ENCODE measurements at regions not wholly inside any gene's neighbourhood (a gene's known extent, or its start where the extent isn't known, plus 50 kb on each side); places are given as distances from the start of the nearest gene placed in this dataset.

DNA sequence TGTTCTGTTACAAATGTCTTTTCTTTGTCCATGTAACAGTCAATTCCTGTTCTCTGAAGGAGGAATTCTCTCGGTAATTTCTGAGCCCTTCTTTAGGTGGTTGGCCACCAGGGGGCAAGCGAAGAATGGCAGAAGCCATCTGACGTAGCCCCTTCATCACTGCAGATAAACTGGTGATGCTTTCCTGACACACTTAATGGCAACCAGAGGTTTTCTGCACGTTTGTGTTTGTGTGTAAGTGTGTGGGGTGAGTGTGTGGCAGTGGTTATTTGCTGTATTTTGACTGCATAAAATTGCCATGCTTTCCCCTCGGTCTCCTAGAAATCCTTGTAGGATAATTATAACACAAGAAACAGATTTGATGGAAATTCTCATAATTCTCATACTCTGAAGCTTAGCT, 64.8 kb upstream of the STOX2 start:
- no peak overlapping the region for H3K4me2 ChIP-seq
- Mint-ChIP-seq H3K27ac (no peak overlapping the region; the same call in 1 of the 2 replicates), H3K27me3 (ENCODE audit: insufficient read depth, low read depth, poor library complexity) (peaks cover 13% of the 10 kb centered on the region), H3K9me3 (no peaks in the 10 kb centered on the region), H3K4me1 (peaks cover 8% of the 10 kb centered on the region), H3K4me3 (no peak overlapping the region), H3K36me3 (ENCODE audit: low read depth) (no peaks in the 10 kb centered on the region)
- no peak overlapping the region for H2AFZ ChIP-seq
- TF ChIP-seq CREB1 (CRISPR knock-in tag; IDR thresholded peaks at IDR 0.05; ENCODE audit: low read depth): peak; percentile 75
- no peak for TF ChIP-seq JUNB (IDR thresholded peaks at IDR 0.05; ENCODE audit: unreplicated experiment)
- TF ChIP-seq ZNF114 (CRISPR knock-in tag; IDR thresholded peaks at IDR 0.05): no peak
- TF ChIP-seq, protein P1, sequence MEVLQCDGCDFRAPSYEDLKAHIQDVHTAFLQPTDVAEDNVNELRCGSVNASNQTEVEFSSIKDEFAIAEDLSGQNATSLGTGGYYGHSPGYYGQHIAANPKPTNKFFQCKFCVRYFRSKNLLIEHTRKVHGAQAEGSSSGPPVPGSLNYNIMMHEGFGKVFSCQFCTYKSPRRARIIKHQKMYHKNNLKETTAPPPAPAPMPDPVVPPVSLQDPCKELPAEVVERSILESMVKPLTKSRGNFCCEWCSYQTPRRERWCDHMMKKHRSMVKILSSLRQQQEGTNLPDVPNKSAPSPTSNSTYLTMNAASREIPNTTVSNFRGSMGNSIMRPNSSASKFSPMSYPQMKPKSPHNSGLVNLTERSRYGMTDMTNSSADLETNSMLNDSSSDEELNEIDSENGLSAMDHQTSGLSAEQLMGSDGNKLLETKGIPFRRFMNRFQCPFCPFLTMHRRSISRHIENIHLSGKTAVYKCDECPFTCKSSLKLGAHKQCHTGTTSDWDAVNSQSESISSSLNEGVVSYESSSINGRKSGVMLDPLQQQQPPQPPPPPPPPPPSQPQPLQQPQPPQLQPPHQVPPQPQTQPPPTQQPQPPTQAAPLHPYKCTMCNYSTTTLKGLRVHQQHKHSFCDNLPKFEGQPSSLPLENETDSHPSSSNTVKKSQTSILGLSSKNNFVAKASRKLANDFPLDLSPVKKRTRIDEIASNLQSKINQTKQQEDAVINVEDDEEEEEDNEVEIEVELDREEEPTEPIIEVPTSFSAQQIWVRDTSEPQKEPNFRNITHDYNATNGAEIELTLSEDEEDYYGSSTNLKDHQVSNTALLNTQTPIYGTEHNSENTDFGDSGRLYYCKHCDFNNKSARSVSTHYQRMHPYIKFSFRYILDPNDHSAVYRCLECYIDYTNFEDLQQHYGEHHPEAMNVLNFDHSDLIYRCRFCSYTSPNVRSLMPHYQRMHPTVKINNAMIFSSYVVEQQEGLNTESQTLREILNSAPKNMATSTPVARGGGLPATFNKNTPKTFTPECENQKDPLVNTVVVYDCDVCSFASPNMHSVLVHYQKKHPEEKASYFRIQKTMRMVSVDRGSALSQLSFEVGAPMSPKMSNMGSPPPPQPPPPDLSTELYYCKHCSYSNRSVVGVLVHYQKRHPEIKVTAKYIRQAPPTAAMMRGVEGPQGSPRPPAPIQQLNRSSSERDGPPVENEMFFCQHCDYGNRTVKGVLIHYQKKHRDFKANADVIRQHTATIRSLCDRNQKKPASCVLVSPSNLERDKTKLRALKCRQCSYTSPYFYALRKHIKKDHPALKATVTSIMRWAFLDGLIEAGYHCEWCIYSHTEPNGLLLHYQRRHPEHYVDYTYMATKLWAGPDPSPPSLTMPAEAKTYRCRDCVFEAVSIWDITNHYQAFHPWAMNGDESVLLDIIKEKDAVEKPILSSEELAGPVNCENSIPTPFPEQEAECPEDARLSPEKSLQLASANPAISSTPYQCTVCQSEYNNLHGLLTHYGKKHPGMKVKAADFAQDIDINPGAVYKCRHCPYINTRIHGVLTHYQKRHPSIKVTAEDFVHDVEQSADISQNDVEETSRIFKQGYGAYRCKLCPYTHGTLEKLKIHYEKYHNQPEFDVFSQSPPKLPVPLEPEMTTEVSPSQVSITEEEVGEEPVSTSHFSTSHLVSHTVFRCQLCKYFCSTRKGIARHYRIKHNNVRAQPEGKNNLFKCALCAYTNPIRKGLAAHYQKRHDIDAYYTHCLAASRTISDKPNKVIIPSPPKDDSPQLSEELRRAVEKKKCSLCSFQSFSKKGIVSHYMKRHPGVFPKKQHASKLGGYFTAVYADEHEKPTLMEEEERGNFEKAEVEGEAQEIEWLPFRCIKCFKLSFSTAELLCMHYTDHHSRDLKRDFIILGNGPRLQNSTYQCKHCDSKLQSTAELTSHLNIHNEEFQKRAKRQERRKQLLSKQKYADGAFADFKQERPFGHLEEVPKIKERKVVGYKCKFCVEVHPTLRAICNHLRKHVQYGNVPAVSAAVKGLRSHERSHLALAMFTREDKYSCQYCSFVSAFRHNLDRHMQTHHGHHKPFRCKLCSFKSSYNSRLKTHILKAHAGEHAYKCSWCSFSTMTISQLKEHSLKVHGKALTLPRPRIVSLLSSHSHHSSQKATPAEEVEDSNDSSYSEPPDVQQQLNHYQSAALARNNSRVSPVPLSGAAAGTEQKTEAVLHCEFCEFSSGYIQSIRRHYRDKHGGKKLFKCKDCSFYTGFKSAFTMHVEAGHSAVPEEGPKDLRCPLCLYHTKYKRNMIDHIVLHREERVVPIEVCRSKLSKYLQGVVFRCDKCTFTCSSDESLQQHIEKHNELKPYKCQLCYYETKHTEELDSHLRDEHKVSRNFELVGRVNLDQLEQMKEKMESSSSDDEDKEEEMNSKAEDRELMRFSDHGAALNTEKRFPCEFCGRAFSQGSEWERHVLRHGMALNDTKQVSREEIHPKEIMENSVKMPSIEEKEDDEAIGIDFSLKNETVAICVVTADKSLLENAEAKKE (CRISPR knock-in tag; IDR thresholded peaks at IDR 0.05): no peak
- TF ChIP-seq, protein P2, sequence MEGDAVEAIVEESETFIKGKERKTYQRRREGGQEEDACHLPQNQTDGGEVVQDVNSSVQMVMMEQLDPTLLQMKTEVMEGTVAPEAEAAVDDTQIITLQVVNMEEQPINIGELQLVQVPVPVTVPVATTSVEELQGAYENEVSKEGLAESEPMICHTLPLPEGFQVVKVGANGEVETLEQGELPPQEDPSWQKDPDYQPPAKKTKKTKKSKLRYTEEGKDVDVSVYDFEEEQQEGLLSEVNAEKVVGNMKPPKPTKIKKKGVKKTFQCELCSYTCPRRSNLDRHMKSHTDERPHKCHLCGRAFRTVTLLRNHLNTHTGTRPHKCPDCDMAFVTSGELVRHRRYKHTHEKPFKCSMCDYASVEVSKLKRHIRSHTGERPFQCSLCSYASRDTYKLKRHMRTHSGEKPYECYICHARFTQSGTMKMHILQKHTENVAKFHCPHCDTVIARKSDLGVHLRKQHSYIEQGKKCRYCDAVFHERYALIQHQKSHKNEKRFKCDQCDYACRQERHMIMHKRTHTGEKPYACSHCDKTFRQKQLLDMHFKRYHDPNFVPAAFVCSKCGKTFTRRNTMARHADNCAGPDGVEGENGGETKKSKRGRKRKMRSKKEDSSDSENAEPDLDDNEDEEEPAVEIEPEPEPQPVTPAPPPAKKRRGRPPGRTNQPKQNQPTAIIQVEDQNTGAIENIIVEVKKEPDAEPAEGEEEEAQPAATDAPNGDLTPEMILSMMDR (conservative IDR thresholded peaks at IDR 0.05; ENCODE audit: low read depth in 2 of 2): peak; percentile 95 to 98
- TF ChIP-seq POLR2AphosphoS5 (IDR thresholded peaks at IDR 0.05; ENCODE audit: low read depth): no peak
- TF ChIP-seq NANOG (IDR thresholded peaks at IDR 0.05; ENCODE audit: borderline replicate concordance): no peak
- TF ChIP-seq STAT1 (IDR thresholded peaks at IDR 0.05; ENCODE audit: unreplicated experiment): no peak
- TF ChIP-seq EZH2phosphoT487 (IDR thresholded peaks at IDR 0.05; ENCODE audit: unreplicated experiment): no peak
- no peak for TF ChIP-seq ZNF331 (CRISPR knock-in tag; IDR thresholded peaks at IDR 0.05; ENCODE audit: low read depth)
- TF ChIP-seq EZH2 (IDR thresholded peaks at IDR 0.05; ENCODE audit: low read depth, unreplicated experiment): no peak
- H3K9me2 ChIP-seq (ENCODE audit: insufficient read depth): no peaks in the 10 kb centered on the region
- DNase-seq (ENCODE audit: low spot score) (peak; percentile 95), ATAC-seq (peak; percentile 90)
- H3K27ac ChIP-seq (ENCODE audit: low read depth): no peak overlapping the region
- no peak overlapping the region for H3K4me3 ChIP-seq
- no peaks in the 10 kb centered on the region for H3K36me3 ChIP-seq (ENCODE audit: insufficient read depth)
- H3K4me1 ChIP-seq (ENCODE audit: insufficient read depth): no peaks in the 10 kb centered on the region
- H4K20me1 ChIP-seq (replicated peaks; ENCODE audit: insufficient read depth): no peaks in the 10 kb centered on the region
- no peaks in the 10 kb centered on the region for H3K27me3 ChIP-seq (ENCODE audit: insufficient read depth)
- H3K79me2 ChIP-seq (replicated peaks; ENCODE audit: insufficient read depth): no peaks in the 10 kb centered on the region
- no peaks in the 10 kb centered on the region for H3F3A ChIP-seq (replicated peaks; ENCODE audit: low read depth)
